Brain microvascular endothelial cell (primary cell): ENCODE measurements at regions not wholly inside any gene's neighbourhood (a gene's known extent, or its start where the extent isn't known, plus 50 kb on each side); places are given as distances from the start of the nearest gene placed in this dataset.

ENCODE experiments used
- DNase-seq: peaks from one replicate; pipeline ENCODE4 v3.0.0-alpha.2; 2020
- H3K27ac ChIP-seq: fragments of 250-450 bp; sonication (Bioruptor Pico); 2 replicates; pipeline ENCODE4 v1.5.1; 2020; ENCODE audit warnings: mild to moderate bottlenecking, moderate library complexity
- H3K27me3 ChIP-seq: fragments of 250-450 bp; sonication (Bioruptor Pico); replicated peaks from 2 replicates; pipeline ENCODE4 v1.5.1; 2020; ENCODE audit warnings: mild to moderate bottlenecking
- H3K36me3 ChIP-seq: fragments of 250-450 bp; sonication (Bioruptor Pico); replicated peaks from 2 replicates; pipeline ENCODE4 v1.5.1; 2020; ENCODE audit warnings: mild to moderate bottlenecking
- H3K4me3 ChIP-seq: 2 replicates; pipeline ENCODE4 v1.5.1; 2011; ENCODE audit warnings: low read depth, mild to moderate bottlenecking, control low read depth, low read length, moderate library complexity
- CTCF ChIP-seq: IDR thresholded peaks from 2 replicates; pipeline ENCODE4 v1.5.1; 2011; ENCODE audit warnings: low read depth, mild to moderate bottlenecking, moderate library complexity, low read length, control low read depth, inconsistent platforms; ENCODE audit errors: missing control alignments
- in situ Hi-C: cut with HindIII; loops from 2 replicates; pipeline ENCODE4 v1.10.0; 2017; ENCODE audit warnings: low sequenced_read_pairs, low pct_ligation_motif_present

GRCh38 chr13:23129331-23129730 lies 51.4 kb upstream of the SGCG start:
- Histone ChIP-seq H3K27me3 (no peaks in the 10 kb centered on the region), H3K4me3 (no peak overlapping the region), H3K27ac (no peak overlapping the region), H3K36me3 (no peaks in the 10 kb centered on the region)
- no peak for TF ChIP-seq CTCF
- in situ Hi-C loops: no loop called here
- no peak for DNase-seq
